AG04449 (cell line): ENCODE measurements at regions not wholly inside any gene's neighbourhood (a gene's known extent, or its start where the extent isn't known, plus 50 kb on each side); places are given as distances from the start of the nearest gene placed in this dataset.

Experiments used
- CTCF ChIA-PET: fragments of 350-600 bp; formaldehyde crosslinking; extraction: SDS; loops from one replicate; lab custom pipeline; 2021; ENCODE audit warnings: antibody characterized with exemption; lab: Yijun Ruan, JAX
- POLR2A ChIA-PET: fragments of 400-600, 350-600 bp; formaldehyde crosslinking; extraction: SDS; loops from one replicate; lab custom pipeline; 2020; ENCODE audit warnings: antibody characterized with exemption, inconsistent platforms; lab: Yijun Ruan, JAX
- DNase-seq: peaks from one replicate; pipeline ENCODE4 v3.0.0-alpha.2; 2010; ENCODE audit warnings: low read depth, low spot score
- H3K4me3 ChIP-seq: 2 replicates; pipeline ENCODE4 v1.5.1; 2011; ENCODE audit warnings: low read depth, mild to moderate bottlenecking, control low read depth, low read length
- CTCF ChIP-seq: IDR thresholded peaks from one replicate; pipeline ENCODE4 v1.5.1; 2011; ENCODE audit warnings: mild to moderate bottlenecking, moderate library complexity, low read length, control low read depth, inconsistent platforms; ENCODE audit not compliant: insufficient read depth; ENCODE audit errors: missing control alignments

GRCh38 chr1:79122521-79122920 is 116.0 kb upstream of the ADGRL4 start:
- H3K4me3 ChIP-seq = no peak overlapping the region
- no peak for TF ChIP-seq CTCF
- POLR2A ChIA-PET = no interaction called here
- DNase-seq = no peak
- CTCF ChIA-PET = no interaction called here

- ChIA-PET POLR2A (no interaction called here), CTCF (no interaction called here)
- TF ChIP-seq CTCF = no peak
- DNase-seq = no peak
- H3K4me3 ChIP-seq = no peak overlapping the region
Observed at GRCh38 chr1:79117376-79117775, 110.8 kb upstream of the ADGRL4 start.

- ChIA-PET POLR2A (no interaction called here), CTCF (no interaction called here)
- DNase-seq = no peak
- no peak for TF ChIP-seq CTCF
- no peak overlapping the region for H3K4me3 ChIP-seq
Observed at GRCh38 chr1:79113836-79114235, 107.3 kb upstream of the ADGRL4 start.

- POLR2A ChIA-PET = no interaction called here
- CTCF ChIA-PET = no interaction called here
- no peak for DNase-seq
- H3K4me3 ChIP-seq = no peak overlapping the region
- TF ChIP-seq CTCF = no peak
Observed at GRCh38 chr1:79110749-79111148, 104.2 kb upstream of the ADGRL4 start.

- ChIA-PET CTCF (no interaction called here), POLR2A (no interaction called here)
- TF ChIP-seq CTCF = no peak
- DNase-seq = no peak
- no peak overlapping the region for H3K4me3 ChIP-seq
Observed at GRCh38 chr1:79109445-79109844, 102.9 kb upstream of the ADGRL4 start.

GRCh38 chr1:79105500-79105899 is 99.0 kb upstream of the ADGRL4 start:
- ChIA-PET POLR2A (no interaction called here), CTCF (no interaction called here)
- DNase-seq = peak; percentile 54
- no peak for TF ChIP-seq CTCF
- H3K4me3 ChIP-seq = no peak overlapping the region

GRCh38 chr1:79104617-79105016 is 98.1 kb upstream of the ADGRL4 start:
- TF ChIP-seq CTCF = no peak
- ChIA-PET POLR2A (no interaction called here), CTCF (no interaction called here)
- DNase-seq = no peak
- no peak overlapping the region for H3K4me3 ChIP-seq
